ENCODE measurements at regions not wholly inside any gene's neighbourhood (a gene's known extent, or its start where the extent isn't known, plus 50 kb on each side); places are given as distances from the start of the nearest gene placed in this dataset.

DNA sequence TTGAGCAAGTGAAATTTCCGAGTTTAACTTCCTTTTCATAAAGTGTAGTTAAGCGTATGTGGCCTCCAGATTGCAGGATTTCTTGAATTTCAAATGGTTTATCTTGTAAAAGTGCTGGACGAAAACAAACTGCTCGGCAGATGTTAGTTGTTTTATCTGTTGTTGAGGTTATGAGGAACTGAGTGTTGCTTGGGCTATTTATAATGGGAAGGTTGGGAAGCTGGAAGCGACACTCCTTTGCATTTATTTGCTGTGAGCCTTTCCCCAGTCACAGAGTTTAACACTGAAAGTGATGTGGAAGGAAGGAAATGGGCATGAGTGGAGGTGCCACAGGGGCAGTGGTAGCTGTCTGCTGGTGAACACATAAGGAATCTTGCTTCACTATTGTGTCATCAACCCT is 284.9 kb downstream of the PCDH7 start:
- TF ChIP-seq EP300 (IDR thresholded peaks at IDR 0.05; ENCODE audit: borderline replicate concordance in 1 of 2, low read depth in 2 of 2, low read length in 2 of 2) (no peak), TEAD4 (IDR thresholded peaks at IDR 0.05; ENCODE audit: low read depth, low read length) (no peak), ZNF274 (IDR thresholded peaks at IDR 0.05; ENCODE audit: borderline replicate concordance, extremely low read depth, low read length) (no peak)
- TF ChIP-seq, protein P1, sequence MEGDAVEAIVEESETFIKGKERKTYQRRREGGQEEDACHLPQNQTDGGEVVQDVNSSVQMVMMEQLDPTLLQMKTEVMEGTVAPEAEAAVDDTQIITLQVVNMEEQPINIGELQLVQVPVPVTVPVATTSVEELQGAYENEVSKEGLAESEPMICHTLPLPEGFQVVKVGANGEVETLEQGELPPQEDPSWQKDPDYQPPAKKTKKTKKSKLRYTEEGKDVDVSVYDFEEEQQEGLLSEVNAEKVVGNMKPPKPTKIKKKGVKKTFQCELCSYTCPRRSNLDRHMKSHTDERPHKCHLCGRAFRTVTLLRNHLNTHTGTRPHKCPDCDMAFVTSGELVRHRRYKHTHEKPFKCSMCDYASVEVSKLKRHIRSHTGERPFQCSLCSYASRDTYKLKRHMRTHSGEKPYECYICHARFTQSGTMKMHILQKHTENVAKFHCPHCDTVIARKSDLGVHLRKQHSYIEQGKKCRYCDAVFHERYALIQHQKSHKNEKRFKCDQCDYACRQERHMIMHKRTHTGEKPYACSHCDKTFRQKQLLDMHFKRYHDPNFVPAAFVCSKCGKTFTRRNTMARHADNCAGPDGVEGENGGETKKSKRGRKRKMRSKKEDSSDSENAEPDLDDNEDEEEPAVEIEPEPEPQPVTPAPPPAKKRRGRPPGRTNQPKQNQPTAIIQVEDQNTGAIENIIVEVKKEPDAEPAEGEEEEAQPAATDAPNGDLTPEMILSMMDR (IDR thresholded peaks at IDR 0.05; ENCODE audit: control extremely low read depth in 1 of 3, insufficient read depth in 1 of 3, low read depth in 1 of 3, low read length in 3 of 3): no peak
